ENCODE measurements at regions not wholly inside any gene's neighbourhood (a gene's known extent, or its start where the extent isn't known, plus 50 kb on each side); places are given as distances from the start of the nearest gene placed in this dataset.
A peak's percentile ranks its signal among the peaks of the same experiment; 100 is the strongest.

- ChIA-PET POLR2A (ENCODE audit: partially characterized antibody) (interaction anchor here (0.8 kb wide), 1 partner anchor 21 kb away, joined by 3 read pairs; no protein-coding TSS in a partner anchor), CTCF (ENCODE audit: partially characterized antibody) (no interaction called here)
- no peak overlapping the region for H3K4me2 ChIP-seq (ENCODE audit: insufficient read depth in 1 of 2, low read depth in 2 of 2, low read length in 2 of 2)
- no peak overlapping the region for H4K91ac ChIP-seq (replicated peaks; ENCODE audit: insufficient read length, low read length)
- H2AFZ ChIP-seq (ENCODE audit: low read length) = no peak overlapping the region
- no peak for FAIRE-seq
- no peaks in the 10 kb centered on the region for H3K79me2 ChIP-seq (ENCODE audit: control insufficient read depth in 1 of 2, insufficient read depth in 2 of 2, low read length in 2 of 2)
- no peak overlapping the region for H2BK20ac ChIP-seq (ENCODE audit: low read length)
- H2BK120ac ChIP-seq (replicated peaks; ENCODE audit: low read depth, low read length) = no peak overlapping the region
- H3K4me1 ChIP-seq (replicated peaks in 1 of 4; ENCODE audit: control insufficient read depth in 3 of 4, insufficient read depth in 4 of 4, low read length in 3 of 4) = no peaks in the 10 kb centered on the region
- no peaks in the 10 kb centered on the region for H3K27me3 ChIP-seq (replicated peaks in 1 of 4; ENCODE audit: control insufficient read depth in 3 of 4, extremely low read depth in 1 of 4, insufficient read depth in 3 of 4, low read length in 3 of 4)
- 89% methylated on average over 2 of the region's 2 CpGs; no CpG with 5 or more reads in 1 of the 2 experiments for WGBS, 2 experiments (ENCODE audit: extremely low coverage in 1 of 2, insufficient coverage in 1 of 2, insufficient read length in 1 of 2, insufficient replicate concordance in 2 of 2, low coverage in 1 of 2, low lambda C conversion rate in 2 of 2, missing lambda C conversion rate in 1 of 2)
- no peaks in the 10 kb centered on the region for H4K20me1 ChIP-seq (replicated peaks in 1 of 2; ENCODE audit: control insufficient read depth in 1 of 2, insufficient read depth in 2 of 2, low read length in 2 of 2)
- H2BK5ac ChIP-seq (ENCODE audit: low read depth, low read length) = no peak overlapping the region
- H3K4ac ChIP-seq (replicated peaks; ENCODE audit: insufficient read length, low read depth, low read length) = no peak overlapping the region
- H4K5ac ChIP-seq (ENCODE audit: insufficient read length, low read depth, low read length) = no peak overlapping the region
- H2BK12ac ChIP-seq (ENCODE audit: low read depth, low read length) = no peak overlapping the region
- H3K36me3 ChIP-seq (ENCODE audit: control insufficient read depth in 2 of 4, insufficient read depth in 4 of 4, low read length in 3 of 4) = no peaks in the 10 kb centered on the region
- H2BK15ac ChIP-seq (ENCODE audit: low read length) = 0 out of 2 replicates have a peak overlapping the region, but pooled peaks have one; percentile 47
- H3K56ac ChIP-seq (replicated peaks; ENCODE audit: insufficient read length, low read depth, low read length) = no peak overlapping the region
- no peak overlapping the region for H3K9ac ChIP-seq (replicated peaks in 1 of 4; ENCODE audit: extremely low read depth in 1 of 4, low read depth in 3 of 4, low read length in 3 of 4)
- no peak overlapping the region for H3K18ac ChIP-seq (ENCODE audit: extremely low read depth, low read length)
- H4K8ac ChIP-seq (ENCODE audit: extremely low read depth, insufficient read depth, low read length) = no peak overlapping the region
- no peak overlapping the region for H3K23ac ChIP-seq (ENCODE audit: insufficient read length)
- no peaks in the 10 kb centered on the region for H3K23me2 ChIP-seq (ENCODE audit: low read depth, low read length)
- DNase-seq (ENCODE audit: low read depth in 1 of 2, low spot score in 2 of 2) = no peak
- H3K27ac ChIP-seq (ENCODE audit: low read depth, low read length) = no peak overlapping the region
- no peaks in the 10 kb centered on the region for H3K79me1 ChIP-seq (ENCODE audit: low read depth, low read length)
- H3K9me3 ChIP-seq (ENCODE audit: insufficient read depth in 2 of 2, low read depth in 1 of 2, low read length in 1 of 2) = no peaks in the 10 kb centered on the region
- no peak overlapping the region for H3K14ac ChIP-seq (ENCODE audit: insufficient read length)
- no peak overlapping the region for H3K4me3 ChIP-seq (ENCODE audit: extremely low read depth in 1 of 4, insufficient read depth in 2 of 4, low read depth in 3 of 4, low read length in 4 of 4)
- no peak overlapping the region for H2AK5ac ChIP-seq (ENCODE audit: low read depth, low read length)
- TF ChIP-seq TAF7 (optimal IDR thresholded peaks at IDR 0.05; ENCODE audit: borderline replicate concordance, low read depth, low read length) (no peak), CBX5 (IDR thresholded peaks at IDR 0.05; ENCODE audit: low read depth, low read length) (no peak), KDM1A (IDR thresholded peaks at IDR 0.05; ENCODE audit: borderline replicate concordance, low read length) (no peak), RAD21 (IDR thresholded peaks at IDR 0.05 in 1 of 2, conservative IDR thresholded peaks at IDR 0.05 in 1 of 2; ENCODE audit: low read depth in 2 of 2, low read length in 2 of 2) (no peak), RNF2 (IDR thresholded peaks at IDR 0.05; ENCODE audit: borderline replicate concordance, low read depth, low read length, missing control alignments, poor library complexity, severe bottlenecking) (no peak), CTCF (IDR thresholded peaks at IDR 0.05; ENCODE audit: control extremely low read depth in 1 of 3, insufficient read depth in 1 of 3, low read depth in 1 of 3, low read length in 3 of 3) (no peak), HDAC2 (IDR thresholded peaks at IDR 0.05; ENCODE audit: borderline replicate concordance in 1 of 2, low read depth in 2 of 2, low read length in 2 of 2) (no peak), ZNF274 (IDR thresholded peaks at IDR 0.05; ENCODE audit: borderline replicate concordance, extremely low read depth, low read length) (no peak)
Observed at GRCh38 chr2:59938181-59938580, 615.3 kb downstream of the BCL11A start.
